Fibroblast of skin of right biceps (primary cell): ENCODE measurements at regions not wholly inside any gene's neighbourhood (a gene's known extent, or its start where the extent isn't known, plus 50 kb on each side); places are given as distances from the start of the nearest gene placed in this dataset.
"Not testable (repeated sequence)": the region's sequence is repeated elsewhere in the genome, so short reads cannot be mapped to it uniquely, and the experiment has no call there.

Experiments
- DNase-seq: peaks from one replicate; pipeline ENCODE4 v3.0.0-alpha.2; 2013

DNA sequence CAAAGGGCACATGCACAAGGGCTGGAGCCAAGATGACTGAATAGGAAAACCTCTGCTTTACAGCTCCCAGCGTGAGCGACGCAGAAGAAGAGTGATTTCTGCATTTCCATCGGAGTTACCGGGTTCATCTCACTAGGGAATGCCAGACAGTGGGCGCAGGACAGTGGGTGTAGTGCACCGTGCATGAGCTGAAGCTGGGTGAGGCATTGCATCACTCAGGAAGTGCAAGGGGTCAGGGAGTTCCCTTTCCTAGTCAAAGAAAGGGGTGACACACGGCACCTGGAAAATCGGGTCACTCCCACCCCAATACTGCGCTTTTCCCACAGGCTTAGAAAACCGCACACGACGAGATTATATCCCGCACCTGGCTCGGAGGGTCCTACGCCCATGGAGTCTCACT is 64.5 kb upstream of the HTR1E start:
- DNase-seq = not testable (repeated sequence)

DNA sequence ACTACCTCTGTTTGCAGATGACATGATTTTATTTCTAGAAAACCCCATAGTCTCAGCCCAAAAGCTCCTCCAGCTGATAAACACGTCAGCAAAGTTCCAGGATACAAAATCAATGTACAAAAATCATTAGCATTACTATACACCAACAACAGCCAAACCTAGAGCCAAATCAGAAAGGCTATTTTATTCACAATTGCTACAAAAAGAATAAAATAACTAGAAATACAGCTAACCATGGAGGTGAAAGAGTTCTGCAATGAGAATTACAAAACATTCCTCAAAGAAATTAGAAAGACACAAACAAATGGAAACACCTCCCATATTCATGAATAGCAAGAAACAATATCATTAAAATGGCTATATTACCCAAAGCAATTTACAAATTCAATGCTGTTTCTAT is 65.6 kb upstream of the HTR1E start:
- DNase-seq = no peak

GRCh38 chr6:86869500-86869899 is 67.8 kb upstream of the HTR1E start:
- DNase-seq = no peak

- no peak for DNase-seq
These were observed 77.8 kb upstream of the HTR1E start for GRCh38 chr6:86859513-86859912.

- no peak for DNase-seq
These were observed 78.4 kb upstream of the HTR1E start for GRCh38 chr6:86858970-86859369.

- DNase-seq = no peak
These were observed 79.5 kb upstream of the HTR1E start for GRCh38 chr6:86857783-86858182.

GRCh38 chr6:86856937-86857563 is 80.3 kb upstream of the HTR1E start:
- peak; percentile 21 for DNase-seq

DNA sequence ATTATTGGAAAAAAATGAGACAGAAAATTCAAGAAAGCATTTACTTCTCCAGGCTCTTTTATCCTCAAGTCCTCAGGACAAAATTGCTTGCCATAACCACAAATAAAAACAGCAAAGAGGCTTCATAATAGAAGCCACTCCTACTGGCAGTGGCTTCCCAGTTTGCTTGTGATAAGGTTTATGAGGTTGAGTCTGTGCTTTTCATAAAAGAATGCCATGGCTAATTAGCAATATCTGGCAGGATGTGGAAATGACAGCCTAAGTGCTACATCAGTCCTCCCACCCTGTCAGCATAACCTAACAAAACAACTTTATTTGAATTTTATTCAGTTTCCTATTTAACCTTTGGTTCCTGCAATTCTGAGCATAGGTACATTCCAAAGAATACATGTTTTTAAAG is 80.9 kb upstream of the HTR1E start:
- no peak for DNase-seq

GRCh38 chr6:86848986-86849385 is 88.3 kb upstream of the HTR1E start:
- no peak for DNase-seq

DNA sequence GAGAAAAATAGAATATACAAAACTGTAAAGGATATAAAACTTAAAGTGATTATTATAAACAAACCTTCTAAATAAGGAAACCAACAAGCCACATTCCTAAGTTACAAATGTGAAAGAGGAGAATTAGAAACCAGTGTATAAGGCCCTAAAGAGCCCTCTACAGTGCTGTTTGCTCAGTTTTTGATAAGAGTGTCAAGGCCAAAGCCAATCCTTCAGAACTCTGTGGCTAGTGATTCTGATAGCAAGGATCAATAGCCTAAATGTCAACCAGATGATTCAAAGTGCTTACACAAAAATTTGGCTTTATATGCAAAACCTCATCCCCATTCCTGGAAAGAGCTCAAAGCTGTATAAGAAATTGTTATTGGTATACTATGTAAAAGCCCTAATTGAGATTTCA is 104.6 kb upstream of the HTR1E start:
- DNase-seq = no peak

- no peak for DNase-seq
These were observed 111.9 kb upstream of the HTR1E start for GRCh38 chr6:86825436-86825835.

DNA sequence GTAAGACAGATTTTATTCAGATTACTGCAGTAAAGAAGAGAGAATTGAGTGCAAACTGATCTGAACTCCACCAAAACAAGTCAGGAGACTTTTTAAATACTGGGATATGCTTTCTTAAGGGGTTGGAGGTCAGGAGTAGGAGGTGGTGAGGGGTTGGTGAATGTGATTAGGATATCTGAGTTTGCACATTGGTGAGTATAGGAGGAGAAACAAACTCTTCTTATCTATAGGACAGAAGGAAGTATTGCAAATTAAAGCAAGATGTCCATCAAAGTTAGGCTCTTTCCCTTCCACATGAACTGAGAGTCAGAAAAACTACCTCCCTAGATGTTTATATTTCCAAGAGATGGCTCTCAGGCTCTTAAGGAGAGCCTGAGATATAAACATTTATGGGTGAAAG is 114.6 kb upstream of the HTR1E start:
- no peak for DNase-seq

GRCh38 chr6:86820750-86821149 is 116.6 kb upstream of the HTR1E start:
- no peak for DNase-seq

- no peak for DNase-seq
These were observed 143.7 kb upstream of the HTR1E start for GRCh38 chr6:86793649-86794048.

DNA sequence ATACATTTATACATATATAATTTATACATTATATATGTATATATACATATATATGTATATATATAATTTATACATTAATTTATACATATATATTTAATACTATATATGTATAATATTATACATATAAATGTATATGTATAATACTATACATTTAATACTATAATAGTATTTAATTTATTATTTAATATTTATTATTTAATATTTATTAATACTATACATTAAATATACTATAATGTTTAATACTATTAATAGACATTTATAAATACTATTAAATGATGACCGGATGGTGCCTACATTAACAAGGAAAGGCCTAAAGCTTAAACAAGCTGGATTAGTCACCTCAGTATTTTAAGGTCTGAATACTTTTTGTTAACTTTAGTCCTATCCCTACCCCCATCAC is 145.9 kb upstream of the HTR1E start:
- no peak for DNase-seq

GRCh38 chr6:86789779-86790411 is 147.4 kb upstream of the HTR1E start:
- no peak for DNase-seq

- no peak for DNase-seq
These were observed 155.0 kb upstream of the HTR1E start for GRCh38 chr6:86782328-86782727.

DNA sequence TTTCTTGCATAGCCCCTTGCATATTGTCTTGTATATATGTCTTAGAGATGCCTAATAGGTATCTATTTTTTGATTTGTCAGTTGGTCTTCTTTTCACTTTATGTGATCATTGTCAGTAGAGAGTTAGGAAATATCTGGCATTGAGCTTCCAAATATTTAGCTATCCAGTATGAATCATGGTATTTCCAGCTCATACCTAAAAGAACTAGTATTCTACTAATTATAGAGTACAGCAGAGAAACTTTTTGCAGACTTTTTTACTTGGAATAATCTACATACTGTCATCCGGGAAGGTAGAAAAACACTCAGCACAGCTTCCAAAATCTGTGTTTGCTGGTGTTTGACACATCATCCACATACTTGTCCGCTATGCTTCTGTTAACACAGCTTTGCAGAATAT is 156.4 kb upstream of the HTR1E start:
- no peak for DNase-seq

- DNase-seq = no peak
These were observed 161.4 kb upstream of the HTR1E start for GRCh38 chr6:86775893-86776292.

DNA sequence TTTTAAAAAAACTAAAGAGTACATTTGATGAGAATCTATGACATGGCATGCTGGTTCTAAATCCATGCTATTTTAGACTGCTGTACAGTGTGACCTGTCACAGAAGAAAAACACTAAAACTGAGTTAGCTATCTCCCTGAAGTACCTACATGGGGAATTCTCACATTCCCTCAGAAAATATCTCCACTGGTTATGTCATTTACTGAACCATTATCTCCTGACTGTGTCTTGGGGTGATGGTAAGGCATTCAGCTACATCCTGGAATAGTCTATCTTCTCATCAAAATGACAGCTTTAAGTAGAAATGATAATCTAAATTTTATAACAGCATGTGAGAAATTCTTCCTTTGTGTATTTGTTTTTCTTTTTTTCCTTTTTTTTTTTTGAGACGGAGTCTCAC is 172.1 kb upstream of the HTR1E start:
- DNase-seq = no peak

GRCh38 chr6:86759953-86760352 is 177.4 kb upstream of the HTR1E start:
- not testable (repeated sequence) for DNase-seq

DNA sequence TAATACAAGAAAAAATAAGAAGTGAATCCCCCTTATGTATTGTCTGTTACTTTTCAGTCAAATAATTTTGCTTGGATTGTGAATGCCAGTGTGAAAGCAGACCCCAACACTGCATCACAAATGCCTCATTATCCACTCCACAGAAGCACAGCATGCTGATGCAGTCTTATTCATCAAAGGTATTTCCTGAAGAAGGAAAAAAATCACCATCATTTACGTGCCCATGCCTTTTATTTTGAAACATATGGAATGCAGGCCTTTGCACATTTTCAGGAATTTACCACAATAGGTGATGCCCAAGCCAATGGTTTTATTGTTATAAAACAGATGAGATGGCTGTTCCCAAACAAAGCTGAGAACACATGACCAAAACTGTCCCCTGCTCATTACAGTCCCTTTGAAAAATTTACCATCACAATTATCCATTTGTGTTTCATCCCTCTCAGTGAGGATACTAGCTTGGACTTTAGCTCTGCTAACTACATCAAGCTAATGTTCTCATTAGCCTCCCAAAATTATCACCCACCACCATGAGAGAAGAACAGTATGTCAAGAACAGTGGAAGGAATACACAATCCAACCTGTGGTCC is 180.6 kb upstream of the HTR1E start:
- DNase-seq = no peak

DNA sequence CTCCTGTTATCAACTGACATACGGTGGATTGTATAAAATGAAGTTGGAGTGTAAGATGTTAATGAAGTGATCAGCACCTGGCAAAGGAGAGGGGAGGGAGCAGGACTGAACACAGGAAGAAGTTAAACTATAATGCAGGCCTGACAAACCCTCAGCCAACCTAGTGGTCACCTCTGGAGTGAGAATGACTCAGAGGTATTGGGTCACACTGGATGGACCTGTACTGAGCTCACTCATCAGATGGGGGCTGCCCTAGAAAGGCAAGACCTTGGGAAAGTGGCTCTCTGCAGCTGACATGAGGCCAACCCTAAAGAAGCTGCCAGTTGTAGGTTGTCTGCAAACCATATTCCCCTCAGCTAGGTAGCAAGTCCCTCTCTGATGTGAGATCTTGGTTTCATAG is 193.3 kb upstream of the HTR1E start:
- DNase-seq = no peak

- DNase-seq = no peak
These were observed 199.2 kb upstream of the HTR1E start for GRCh38 chr6:86738078-86738477.

DNA sequence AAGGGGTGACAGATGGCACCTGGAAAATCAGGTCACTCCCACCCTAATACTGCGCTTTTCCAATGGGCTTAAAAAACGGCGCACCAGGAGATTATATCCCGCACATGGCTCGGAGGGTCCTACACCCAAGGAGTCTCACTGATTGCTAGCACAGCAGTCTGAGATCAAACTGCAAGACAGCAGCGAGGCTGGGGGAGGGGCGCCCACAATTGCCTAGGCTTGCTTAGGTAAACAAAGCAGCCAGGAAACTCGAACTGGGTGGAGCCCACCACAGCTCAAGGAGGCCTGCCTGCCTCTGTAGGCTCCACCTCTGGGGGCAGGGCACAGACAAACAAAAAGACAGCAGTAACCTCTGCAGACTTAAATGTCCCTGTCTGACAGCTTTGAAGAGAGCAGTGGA is 205.7 kb upstream of the HTR1E start:
- not testable (repeated sequence) for DNase-seq
